Liver (tissue), 8 donors: ENCODE measurements at regions not wholly inside any gene's neighbourhood (a gene's known extent, or its start where the extent isn't known, plus 50 kb on each side); places are given as distances from the start of the nearest gene placed in this dataset.
"Not testable (repeated sequence)": the region's sequence is repeated elsewhere in the genome, so short reads cannot be mapped to it uniquely, and the experiment has no call there.

ENCODE experiments used
- DNase-seq: peaks from one replicate; pipeline ENCODE4 v3.0.0-alpha.2; 2017; ENCODE audit warnings: low spot score
- H3K27ac ChIP-seq, 2 donors: one replicate each; pipeline ENCODE4 v1.7.0; 2013; ENCODE audit warnings: inconsistent platforms in 2 of 2, low read length in 2 of 2, control low read depth in 1 of 2, low read depth in 1 of 2, mild to moderate bottlenecking in 1 of 2
- H3K27me3 ChIP-seq, 4 donors: one replicate each; pipeline versions ENCODE4 v1.6.1 to v1.7.0; 2013; ENCODE audit warnings: low read length in 3 of 4, inconsistent platforms in 1 of 4, mild to moderate bottlenecking in 1 of 4, moderate library complexity in 1 of 4; ENCODE audit not compliant: control insufficient read depth in 4 of 4, insufficient read depth in 4 of 4
- H3K36me3 ChIP-seq, 4 donors: one replicate each; pipeline versions ENCODE4 v1.6.1 to v1.7.0; 2013; ENCODE audit warnings: low read length in 3 of 4, mild to moderate bottlenecking in 3 of 4, low read depth in 1 of 4, moderate library complexity in 1 of 4; ENCODE audit not compliant: control insufficient read depth in 4 of 4, insufficient read depth in 3 of 4
- H3K4me1 ChIP-seq, 4 donors: one replicate each; pipeline versions ENCODE4 v1.6.1 to v1.7.0; 2013; ENCODE audit warnings: low read length in 3 of 4, mild to moderate bottlenecking in 3 of 4, moderate library complexity in 1 of 4; ENCODE audit not compliant: control insufficient read depth in 4 of 4, insufficient read depth in 4 of 4
- H3K4me3 ChIP-seq, 3 donors: one replicate each; pipeline versions ENCODE4 v1.6.1 to v1.7.0; 2013; ENCODE audit warnings: low read length in 3 of 3, control low read depth in 1 of 3, low read depth in 1 of 3, mild to moderate bottlenecking in 1 of 3
- H3K9ac ChIP-seq, 2 donors: one replicate each; pipeline ENCODE4 v1.7.0; 2013; ENCODE audit warnings: low read length in 2 of 2, mild to moderate bottlenecking in 2 of 2, moderate library complexity in 2 of 2, control low read depth in 1 of 2, low read depth in 1 of 2
- H3K9me3 ChIP-seq, 4 donors: one replicate each; pipeline versions ENCODE4 v1.6.1 to v1.7.0; 2013; ENCODE audit warnings: low read length in 3 of 4; ENCODE audit not compliant: control insufficient read depth in 4 of 4
- ATF3 ChIP-seq: IDR thresholded peaks from 2 replicates; pipeline ENCODE4 v1.6.1; 2016; ENCODE audit warnings: antibody characterized with exemption
- FOXA1 ChIP-seq: IDR thresholded peaks from 2 replicates; pipeline ENCODE4 v1.6.1; 2016; ENCODE audit warnings: antibody characterized with exemption
- GABPA ChIP-seq, 2 donors: IDR thresholded peaks in 1 of 2; conservative IDR thresholded peaks in 1 of 2; 2 replicates each; pipeline ENCODE4 v1.6.1; 2016; ENCODE audit warnings: antibody characterized with exemption in 2 of 2, mild to moderate bottlenecking in 1 of 2, moderate library complexity in 1 of 2
- HNF4G ChIP-seq: IDR thresholded peaks from 2 replicates; pipeline ENCODE4 v1.6.1; 2016; ENCODE audit warnings: antibody characterized with exemption
- JUND ChIP-seq, 2 donors: IDR thresholded peaks; 2 replicates each; pipeline ENCODE4 v1.6.1; 2016; ENCODE audit warnings: antibody characterized with exemption in 2 of 2
- MAX ChIP-seq: IDR thresholded peaks from 2 replicates; pipeline ENCODE4 v1.6.1; 2016; ENCODE audit warnings: antibody characterized with exemption
- NR2F2 ChIP-seq: IDR thresholded peaks from 2 replicates; pipeline ENCODE4 v1.6.1; 2016; ENCODE audit warnings: antibody characterized with exemption
- RAD21 ChIP-seq, 2 donors: IDR thresholded peaks; 2 replicates each; pipeline ENCODE4 v1.6.1; 2016; ENCODE audit warnings: antibody characterized with exemption in 2 of 2, mild to moderate bottlenecking in 2 of 2
- SP1 ChIP-seq: IDR thresholded peaks from 2 replicates; pipeline ENCODE4 v1.6.1; 2018; ENCODE audit warnings: antibody characterized with exemption, mild to moderate bottlenecking
- TAF1 ChIP-seq: conservative IDR thresholded peaks from 2 replicates; pipeline ENCODE4 v1.6.1; 2016; ENCODE audit warnings: antibody characterized with exemption, mild to moderate bottlenecking
- YY1 ChIP-seq: IDR thresholded peaks from 2 replicates; pipeline ENCODE4 v1.6.1; 2016; ENCODE audit warnings: antibody characterized with exemption, mild to moderate bottlenecking
- ZBTB33 ChIP-seq: IDR thresholded peaks from 2 replicates; pipeline ENCODE4 v1.6.1; 2016; ENCODE audit warnings: antibody characterized with exemption
- WGBS: extraction: QIAGEN DNeasy Blood & Tissue Kit; methylation state at CpG from one replicate; pipeline ENCODE4 v1.1.7; 2013; 5-methylcytosine and 5-hydroxymethylcytosine counted together
- TF ChIP-seq, protein P1 (sequence below): IDR thresholded peaks from 2 replicates; pipeline ENCODE4 v1.6.1; 2016; ENCODE audit warnings: antibody characterized with exemption, mild to moderate bottlenecking
- TF ChIP-seq, protein P2 (sequence below): fragments of 150-350 bp; IDR thresholded peaks from 2 replicates; pipeline ENCODE4 v1.5.1; 2017; ENCODE audit warnings: improper control_type of control experiment, low read depth, low read length; ENCODE audit not compliant: missing input control
- donor health status: healthy.
- donor health status: healthy.
- donor health status: healthy.
- donor health status: healthy.
- donor health status: healthy.

GRCh38 chr18:45344680-45345079 lies 270.6 kb upstream of the SLC14A2 start:
- H3K9ac ChIP-seq, DNase-seq, H3K4me3 ChIP-seq, H3K27me3 ChIP-seq, H3K36me3 ChIP-seq, H3K4me1 ChIP-seq, H3K27ac ChIP-seq, H3K9me3 ChIP-seq: not testable (repeated sequence)
- WGBS = 84% methylated on average over 6 of the region's 6 CpGs

DNA sequence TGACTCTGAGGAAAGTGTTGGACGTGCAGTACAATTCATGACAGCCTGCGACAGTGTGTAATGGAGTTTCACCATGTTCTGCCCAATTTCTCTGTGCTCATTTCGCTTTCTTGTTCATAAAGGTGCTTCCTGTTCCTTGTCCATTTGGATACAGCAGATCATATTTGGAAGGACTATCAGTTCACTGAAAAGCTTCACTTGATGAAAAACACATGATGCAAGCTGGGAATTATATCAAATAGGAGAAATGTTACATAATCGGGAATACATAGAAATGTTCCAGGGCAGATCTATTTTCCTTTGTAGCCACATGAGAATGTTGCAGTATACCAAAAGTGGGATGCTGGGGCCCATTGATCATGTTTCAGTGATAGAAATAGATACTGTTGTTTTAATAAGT lies 266.3 kb upstream of the SLC14A2 start:
- H3K27me3 ChIP-seq = no peaks in the 10 kb centered on the region
- no peak for DNase-seq
- H3K4me1 ChIP-seq = no peaks in the 10 kb centered on the region
- TF ChIP-seq JUND (IDR thresholded peaks at IDR 0.05) = no peak
- TF ChIP-seq, protein P1, sequence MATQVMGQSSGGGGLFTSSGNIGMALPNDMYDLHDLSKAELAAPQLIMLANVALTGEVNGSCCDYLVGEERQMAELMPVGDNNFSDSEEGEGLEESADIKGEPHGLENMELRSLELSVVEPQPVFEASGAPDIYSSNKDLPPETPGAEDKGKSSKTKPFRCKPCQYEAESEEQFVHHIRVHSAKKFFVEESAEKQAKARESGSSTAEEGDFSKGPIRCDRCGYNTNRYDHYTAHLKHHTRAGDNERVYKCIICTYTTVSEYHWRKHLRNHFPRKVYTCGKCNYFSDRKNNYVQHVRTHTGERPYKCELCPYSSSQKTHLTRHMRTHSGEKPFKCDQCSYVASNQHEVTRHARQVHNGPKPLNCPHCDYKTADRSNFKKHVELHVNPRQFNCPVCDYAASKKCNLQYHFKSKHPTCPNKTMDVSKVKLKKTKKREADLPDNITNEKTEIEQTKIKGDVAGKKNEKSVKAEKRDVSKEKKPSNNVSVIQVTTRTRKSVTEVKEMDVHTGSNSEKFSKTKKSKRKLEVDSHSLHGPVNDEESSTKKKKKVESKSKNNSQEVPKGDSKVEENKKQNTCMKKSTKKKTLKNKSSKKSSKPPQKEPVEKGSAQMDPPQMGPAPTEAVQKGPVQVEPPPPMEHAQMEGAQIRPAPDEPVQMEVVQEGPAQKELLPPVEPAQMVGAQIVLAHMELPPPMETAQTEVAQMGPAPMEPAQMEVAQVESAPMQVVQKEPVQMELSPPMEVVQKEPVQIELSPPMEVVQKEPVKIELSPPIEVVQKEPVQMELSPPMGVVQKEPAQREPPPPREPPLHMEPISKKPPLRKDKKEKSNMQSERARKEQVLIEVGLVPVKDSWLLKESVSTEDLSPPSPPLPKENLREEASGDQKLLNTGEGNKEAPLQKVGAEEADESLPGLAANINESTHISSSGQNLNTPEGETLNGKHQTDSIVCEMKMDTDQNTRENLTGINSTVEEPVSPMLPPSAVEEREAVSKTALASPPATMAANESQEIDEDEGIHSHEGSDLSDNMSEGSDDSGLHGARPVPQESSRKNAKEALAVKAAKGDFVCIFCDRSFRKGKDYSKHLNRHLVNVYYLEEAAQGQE = no peak
- TF ChIP-seq SP1 = no peak
- TF ChIP-seq FOXA1 = no peak
- no peak for TF ChIP-seq MAX
- no peak for TF ChIP-seq ATF3
- no peak for TF ChIP-seq ZBTB33
- TF ChIP-seq YY1 = no peak
- TF ChIP-seq TAF1 = no peak
- TF ChIP-seq RAD21 (IDR thresholded peaks at IDR 0.05) = no peak
- no peak for TF ChIP-seq NR2F2
- no peak for TF ChIP-seq GABPA (IDR thresholded peaks at IDR 0.05 in 1 of 2, conservative IDR thresholded peaks at IDR 0.05 in 1 of 2)
- TF ChIP-seq, protein P2, sequence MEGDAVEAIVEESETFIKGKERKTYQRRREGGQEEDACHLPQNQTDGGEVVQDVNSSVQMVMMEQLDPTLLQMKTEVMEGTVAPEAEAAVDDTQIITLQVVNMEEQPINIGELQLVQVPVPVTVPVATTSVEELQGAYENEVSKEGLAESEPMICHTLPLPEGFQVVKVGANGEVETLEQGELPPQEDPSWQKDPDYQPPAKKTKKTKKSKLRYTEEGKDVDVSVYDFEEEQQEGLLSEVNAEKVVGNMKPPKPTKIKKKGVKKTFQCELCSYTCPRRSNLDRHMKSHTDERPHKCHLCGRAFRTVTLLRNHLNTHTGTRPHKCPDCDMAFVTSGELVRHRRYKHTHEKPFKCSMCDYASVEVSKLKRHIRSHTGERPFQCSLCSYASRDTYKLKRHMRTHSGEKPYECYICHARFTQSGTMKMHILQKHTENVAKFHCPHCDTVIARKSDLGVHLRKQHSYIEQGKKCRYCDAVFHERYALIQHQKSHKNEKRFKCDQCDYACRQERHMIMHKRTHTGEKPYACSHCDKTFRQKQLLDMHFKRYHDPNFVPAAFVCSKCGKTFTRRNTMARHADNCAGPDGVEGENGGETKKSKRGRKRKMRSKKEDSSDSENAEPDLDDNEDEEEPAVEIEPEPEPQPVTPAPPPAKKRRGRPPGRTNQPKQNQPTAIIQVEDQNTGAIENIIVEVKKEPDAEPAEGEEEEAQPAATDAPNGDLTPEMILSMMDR = no peak
- TF ChIP-seq HNF4G = no peak
- H3K4me3 ChIP-seq = no peak overlapping the region
- 88% methylated on average over 4 of the region's 4 CpGs for WGBS
- H3K9ac ChIP-seq = no peak overlapping the region
- H3K9me3 ChIP-seq = no peaks in the 10 kb centered on the region
- H3K36me3 ChIP-seq = no peaks in the 10 kb centered on the region
- no peak overlapping the region for H3K27ac ChIP-seq
